ENCODE measurements at regions not wholly inside any gene's neighbourhood (a gene's known extent, or its start where the extent isn't known, plus 50 kb on each side); places are given as distances from the start of the nearest gene placed in this dataset.
A peak's percentile ranks its signal among the peaks of the same experiment; 100 is the strongest.

GRCh38 chr2:129901754-129902415 lies 77.6 kb upstream of the RAB6C start:
- Histone ChIP-seq H3K4me2 (0 out of 22 replicates have a peak overlapping the region, but pooled peaks of 1 of the 11 experiments have one; percentile 80), H3K36me3 (no peaks in the 10 kb centered on the region), H3K27ac (no peak overlapping the region), H3K4me1 (peaks cover 15 to 47% (median 42%) of the 10 kb centered on the region in 10 experiments; a peak in 19 of 20 replicates), H4K20me1 (no peaks in the 10 kb centered on the region), H3K27me3 (no peaks in the 10 kb centered on the region), H3K4me3 (no peak overlapping the region), H3K9me3 (replicated peaks in 1 of 11) (peaks cover 0 to 17% (median 8%) of the 10 kb centered on the region in 11 experiments; a peak in 10 of 22 replicates), H3K9ac (no peak overlapping the region)
- TF ChIP-seq Cebpa-rat (IDR thresholded peaks at IDR 0.05) = no peak

DNA sequence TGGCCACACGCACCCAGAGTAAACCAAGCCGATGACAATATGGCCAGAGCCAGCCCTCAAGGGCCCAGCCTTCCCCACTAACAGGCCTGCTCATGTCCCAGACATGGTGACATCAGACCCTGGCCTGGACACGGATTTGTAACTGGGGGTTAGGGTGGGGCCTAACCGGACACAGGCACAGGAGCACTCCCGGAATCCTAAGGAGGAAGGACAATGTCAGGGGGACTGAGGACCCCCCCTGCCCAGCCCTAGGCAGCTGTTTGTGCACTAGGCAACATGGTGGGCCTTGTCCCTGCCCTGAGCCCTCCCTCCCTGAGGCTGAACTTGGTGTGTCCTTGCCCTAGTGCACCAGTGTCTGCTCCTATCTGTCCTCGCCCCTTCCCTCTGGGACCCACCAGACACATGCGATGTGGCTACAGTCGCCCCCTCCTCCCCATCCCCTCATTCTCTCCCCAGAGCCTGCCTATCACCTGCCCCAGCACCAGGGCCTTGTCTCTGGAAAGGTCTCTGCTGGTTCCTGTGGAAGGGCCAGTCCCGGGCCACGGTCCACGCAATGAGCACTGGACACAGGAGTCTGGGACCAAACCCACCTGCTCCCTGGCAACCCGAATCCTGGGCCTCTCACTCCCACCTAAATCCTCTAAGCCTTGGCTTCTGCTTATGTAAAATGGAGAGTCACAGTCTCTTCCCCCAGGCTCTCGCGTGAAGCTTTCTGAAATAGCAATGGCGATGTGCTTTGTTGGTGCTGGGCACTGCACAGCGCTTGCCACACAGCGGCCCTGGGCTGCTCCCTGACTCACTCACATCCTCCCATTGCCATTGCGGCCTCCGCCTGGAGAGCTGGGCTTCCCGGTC lies 76.5 kb upstream of the RAB6C start:
- H4K20me1 ChIP-seq = no peaks in the 10 kb centered on the region
- H3K4me3 ChIP-seq = no peak overlapping the region
- no peaks in the 10 kb centered on the region for H3K36me3 ChIP-seq
- peaks cover 0 to 17% (median 8%) of the 10 kb centered on the region in 11 experiments; a peak in 10 of 22 replicates for H3K9me3 ChIP-seq (replicated peaks in 1 of 11)
- TF ChIP-seq Cebpa-rat (IDR thresholded peaks at IDR 0.05) = no peak
- H3K4me2 ChIP-seq = peak overlapping the region; percentile 2 to 88 (median 60); a peak in 20 of 22 replicates
- 0 out of 22 replicates have a peak overlapping the region, but pooled peaks of 2 of the 11 experiments have one; percentile 13 to 30 for H3K9ac ChIP-seq
- peaks cover 15 to 58% (median 49%) of the 10 kb centered on the region in 10 experiments; a peak in 19 of 20 replicates for H3K4me1 ChIP-seq
- no peaks in the 10 kb centered on the region for H3K27me3 ChIP-seq
- peak overlapping the region in 5 of 11 experiments; percentile 20 to 67 (median 42); a peak in 8 of 22 replicates for H3K27ac ChIP-seq

DNA sequence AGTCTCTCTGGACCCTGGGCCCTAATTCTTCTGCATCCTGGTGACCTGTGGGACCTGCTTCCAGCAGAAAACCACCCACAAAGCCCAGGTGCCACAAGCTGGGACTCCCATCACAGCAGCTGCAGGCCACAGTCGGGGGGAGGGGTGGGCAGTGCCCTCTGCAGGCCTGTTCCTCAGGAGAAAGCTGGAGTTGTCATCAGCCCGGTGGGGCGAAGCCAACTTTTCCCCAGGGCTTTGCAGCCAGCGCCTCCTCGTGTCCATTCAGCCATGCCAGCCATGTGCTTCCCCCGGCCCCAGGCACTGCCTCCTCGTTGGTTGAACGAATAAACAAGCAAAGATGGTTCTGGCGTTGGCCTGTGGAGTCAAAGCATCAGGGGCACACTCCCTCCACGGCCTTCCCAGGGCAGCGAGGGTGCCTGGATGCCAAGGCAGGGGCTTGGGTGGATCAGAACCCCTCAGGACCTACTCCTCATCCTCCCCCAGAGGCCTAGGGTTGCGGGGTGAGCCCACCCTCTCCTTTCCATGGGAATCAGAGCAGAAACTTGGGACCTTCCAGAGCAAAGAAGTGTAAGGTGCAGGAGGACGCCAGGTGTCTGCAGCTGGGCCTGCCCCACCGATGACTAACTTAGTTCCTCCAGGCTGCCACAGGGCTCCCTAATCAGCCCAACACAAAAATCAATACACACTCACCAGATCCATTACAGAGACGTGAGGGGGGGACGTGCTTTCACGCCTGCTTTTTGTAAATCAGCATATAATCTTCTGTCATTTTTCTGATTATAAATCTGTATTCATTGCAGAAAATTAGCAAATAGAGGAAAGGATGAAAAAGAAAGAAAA lies 75.7 kb upstream of the RAB6C start:
- no peaks in the 10 kb centered on the region for H3K27me3 ChIP-seq
- H3K9me3 ChIP-seq (replicated peaks in 1 of 11) = peaks cover 0 to 12% (median 5%) of the 10 kb centered on the region in 11 experiments; a peak in 10 of 22 replicates
- peaks cover 15 to 65% (median 49%) of the 10 kb centered on the region in 10 experiments; a peak in 19 of 20 replicates for H3K4me1 ChIP-seq
- no peak overlapping the region for H3K4me3 ChIP-seq
- H3K4me2 ChIP-seq = peak overlapping the region; percentile 2 to 88 (median 60); a peak in 20 of 22 replicates
- no peaks in the 10 kb centered on the region for H4K20me1 ChIP-seq
- H3K9ac ChIP-seq = peak overlapping the region in 3 of 11 experiments; percentile 15 to 24 (median 21); a peak in 2 of 22 replicates
- no peaks in the 10 kb centered on the region for H3K36me3 ChIP-seq
- TF ChIP-seq Cebpa-rat (IDR thresholded peaks at IDR 0.05) = no peak
- H3K27ac ChIP-seq = peak overlapping the region in 6 of 11 experiments; percentile 20 to 68 (median 48); a peak in 8 of 22 replicates

DNA sequence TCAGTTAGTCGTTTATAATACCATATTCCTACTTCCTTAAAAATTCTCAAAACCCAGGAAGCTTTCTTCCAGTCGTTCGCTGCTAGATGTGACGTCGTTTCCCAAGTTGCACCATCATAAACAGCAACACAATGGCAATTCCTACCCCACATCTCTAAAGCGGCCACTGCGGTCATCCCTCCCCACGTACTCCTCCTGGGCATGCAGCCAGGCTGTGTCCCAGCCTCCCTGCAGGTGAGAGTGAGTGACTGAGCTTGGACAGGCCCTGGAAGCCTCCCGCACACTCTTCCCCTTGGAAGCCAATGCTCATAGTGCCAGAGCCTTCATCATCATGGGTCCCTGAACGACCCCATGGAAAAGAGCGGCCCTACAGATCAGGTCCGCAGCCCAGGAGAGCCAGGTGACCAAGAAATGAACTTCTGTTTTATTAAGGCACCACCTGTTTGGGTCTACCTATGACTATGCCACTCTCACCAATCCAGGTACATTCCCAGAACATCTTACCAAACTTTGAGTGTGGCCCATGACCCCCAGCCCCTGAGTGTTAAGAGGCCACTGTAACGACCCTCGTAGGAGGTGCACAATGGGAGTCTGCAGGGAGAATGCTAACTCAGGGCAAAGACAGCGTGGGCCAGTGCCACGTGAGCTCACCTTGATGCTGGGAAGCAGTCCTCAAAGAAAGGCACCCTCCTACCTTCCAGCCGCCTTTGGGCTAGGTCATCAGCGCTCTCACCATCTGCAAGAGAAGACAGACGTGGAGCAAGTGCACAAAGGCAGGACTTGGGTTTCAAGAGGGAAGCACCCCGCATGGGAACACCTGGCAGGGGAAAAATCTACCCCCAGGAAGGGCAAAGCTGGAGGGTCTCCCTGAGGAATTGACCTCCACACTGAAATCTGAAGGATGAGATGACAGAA lies 74.7 kb upstream of the RAB6C start:
- H4K20me1 ChIP-seq = no peaks in the 10 kb centered on the region
- H3K9ac ChIP-seq = no peak overlapping the region
- peak overlapping the region in 8 of 11 experiments; percentile 9 to 88 (median 73); a peak in 12 of 22 replicates for H3K4me2 ChIP-seq
- H3K9me3 ChIP-seq (replicated peaks in 1 of 11) = peaks cover 0 to 7% (median 1%) of the 10 kb centered on the region in 11 experiments; a peak in 5 of 22 replicates
- H3K27me3 ChIP-seq = no peaks in the 10 kb centered on the region
- no peak for TF ChIP-seq Cebpa-rat (IDR thresholded peaks at IDR 0.05)
- H3K36me3 ChIP-seq = no peaks in the 10 kb centered on the region
- no peak overlapping the region for H3K4me3 ChIP-seq
- H3K4me1 ChIP-seq = peaks cover 15 to 66% (median 49%) of the 10 kb centered on the region in 10 experiments; a peak in 19 of 20 replicates
- no peak overlapping the region for H3K27ac ChIP-seq

- Histone ChIP-seq H3K4me3 (no peak overlapping the region), H3K4me2 (peak overlapping the region in 9 of 11 experiments; percentile 53 to 88 (median 71); a peak in 17 of 22 replicates)
- no peak for TF ChIP-seq Cebpa-rat (IDR thresholded peaks at IDR 0.05)
These were observed 73.8 kb upstream of the RAB6C start for GRCh38 chr2:129905664-129906081.

DNA sequence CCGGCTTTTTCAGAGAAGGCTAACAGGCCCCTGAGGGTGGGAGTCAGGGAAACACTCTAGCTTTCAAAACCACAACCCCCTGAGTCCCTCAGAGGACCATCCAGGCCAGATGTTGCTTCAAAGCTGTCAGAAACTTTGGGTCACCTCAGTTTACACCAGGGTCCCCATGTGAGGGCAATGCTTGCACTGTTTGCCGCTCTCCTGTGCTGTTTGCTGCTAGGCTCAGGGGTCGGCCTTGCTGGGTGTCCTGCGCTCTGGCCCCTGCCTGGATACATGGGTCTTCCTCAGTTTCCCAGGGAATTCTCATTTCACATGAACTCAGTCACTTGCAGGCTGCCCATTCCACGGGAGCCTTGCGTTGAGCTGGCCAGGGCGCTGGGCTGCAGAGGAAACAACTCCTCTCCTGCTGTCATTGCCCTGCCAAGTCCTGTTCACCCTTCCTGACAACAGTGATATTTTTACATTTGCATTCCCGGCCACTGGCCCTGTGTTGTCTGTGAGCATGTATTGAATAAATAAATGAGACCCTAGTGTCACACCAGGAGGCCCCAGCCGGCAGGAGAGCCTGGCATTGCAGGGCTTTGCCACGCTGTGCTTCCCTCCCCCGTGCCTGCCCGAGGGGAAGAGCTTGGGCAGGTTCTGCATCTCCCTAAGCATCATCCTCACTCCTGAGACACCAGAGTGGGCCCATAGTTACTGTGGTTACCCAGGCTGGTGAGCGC lies 73.2 kb upstream of the RAB6C start:
- Histone ChIP-seq H3K36me3 (no peaks in the 10 kb centered on the region), H3K4me3 (no peak overlapping the region; a peak in 1 of 20 replicates), H3K27ac (peak overlapping the region in 8 of 11 experiments; percentile 22 to 56 (median 46); a peak in 11 of 22 replicates)

More at GRCh38 chr2:129905664-129906081, 73.8 kb upstream of the RAB6C start:
- peak overlapping the region in 3 of 11 experiments; percentile 0 to 44 (median 28); a peak in 1 of 22 replicates for H3K9ac ChIP-seq
- H3K27ac ChIP-seq = peak overlapping the region in 1 of 11 experiments; percentile 52; a peak in 1 of 22 replicates
- 0 out of 22 replicates have a peak, but pooled peaks cover 0 to 5% (median 0%) of the 10 kb centered on the region in 11 experiments for H3K9me3 ChIP-seq (replicated peaks in 1 of 11)
- H3K36me3 ChIP-seq = no peaks in the 10 kb centered on the region
- no peaks in the 10 kb centered on the region for H4K20me1 ChIP-seq
- no peaks in the 10 kb centered on the region for H3K27me3 ChIP-seq
- peaks cover 15 to 66% (median 49%) of the 10 kb centered on the region in 10 experiments; a peak in 19 of 20 replicates for H3K4me1 ChIP-seq

More for the DNA sequence above, 73.2 kb upstream of the RAB6C start:
- Histone ChIP-seq H3K4me2 (peak overlapping the region; percentile 21 to 88 (median 68); a peak in 21 of 22 replicates), H3K27me3 (no peaks in the 10 kb centered on the region), H3K4me1 (peaks cover 15 to 66% (median 49%) of the 10 kb centered on the region in 10 experiments; a peak in 19 of 20 replicates), H3K9me3 (replicated peaks in 1 of 11) (0 out of 22 replicates have a peak, but pooled peaks cover 0 to 4% (median 0%) of the 10 kb centered on the region in 11 experiments), H4K20me1 (no peaks in the 10 kb centered on the region), H3K9ac (peak overlapping the region in 5 of 11 experiments; percentile 6 to 44 (median 32); a peak in 4 of 22 replicates)
- no peak for TF ChIP-seq Cebpa-rat (IDR thresholded peaks at IDR 0.05)

All from BLaER1 treated with 17β-estradiol and CSF1 and Interleukin-3, amounts not matched to agents 10 nM and 100 nM (cell line).